ENCODE measurements at regions not wholly inside any gene's neighbourhood (a gene's known extent, or its start where the extent isn't known, plus 50 kb on each side); places are given as distances from the start of the nearest gene placed in this dataset.

- H3K4me3 ChIP-seq = no peak overlapping the region
- no peak overlapping the region for H3K27ac ChIP-seq
- TF ChIP-seq, protein P1, sequence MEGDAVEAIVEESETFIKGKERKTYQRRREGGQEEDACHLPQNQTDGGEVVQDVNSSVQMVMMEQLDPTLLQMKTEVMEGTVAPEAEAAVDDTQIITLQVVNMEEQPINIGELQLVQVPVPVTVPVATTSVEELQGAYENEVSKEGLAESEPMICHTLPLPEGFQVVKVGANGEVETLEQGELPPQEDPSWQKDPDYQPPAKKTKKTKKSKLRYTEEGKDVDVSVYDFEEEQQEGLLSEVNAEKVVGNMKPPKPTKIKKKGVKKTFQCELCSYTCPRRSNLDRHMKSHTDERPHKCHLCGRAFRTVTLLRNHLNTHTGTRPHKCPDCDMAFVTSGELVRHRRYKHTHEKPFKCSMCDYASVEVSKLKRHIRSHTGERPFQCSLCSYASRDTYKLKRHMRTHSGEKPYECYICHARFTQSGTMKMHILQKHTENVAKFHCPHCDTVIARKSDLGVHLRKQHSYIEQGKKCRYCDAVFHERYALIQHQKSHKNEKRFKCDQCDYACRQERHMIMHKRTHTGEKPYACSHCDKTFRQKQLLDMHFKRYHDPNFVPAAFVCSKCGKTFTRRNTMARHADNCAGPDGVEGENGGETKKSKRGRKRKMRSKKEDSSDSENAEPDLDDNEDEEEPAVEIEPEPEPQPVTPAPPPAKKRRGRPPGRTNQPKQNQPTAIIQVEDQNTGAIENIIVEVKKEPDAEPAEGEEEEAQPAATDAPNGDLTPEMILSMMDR (IDR thresholded peaks at IDR 0.05) = no peak
- no peak for TF ChIP-seq POLR2A (IDR thresholded peaks at IDR 0.05)
- ATAC-seq (no peak), DNase-seq (no peak)
- no peaks in the 10 kb centered on the region for H3K36me3 ChIP-seq
- WGBS (ENCODE audit: insufficient coverage, low coverage, low lambda C conversion rate, missing lambda C conversion rate) = 71% methylated on average over 2 of the region's 2 CpGs
- intact Hi-C loops (cut with DNase I) = no loop called here
- no peaks in the 10 kb centered on the region for H3K4me1 ChIP-seq
- H3K27me3 ChIP-seq = no peaks in the 10 kb centered on the region
- H3K9me3 ChIP-seq = no peaks in the 10 kb centered on the region
Observed at GRCh38 chr5:108557686-108558085, 175.8 kb upstream of the FBXL17 start.

DNA sequence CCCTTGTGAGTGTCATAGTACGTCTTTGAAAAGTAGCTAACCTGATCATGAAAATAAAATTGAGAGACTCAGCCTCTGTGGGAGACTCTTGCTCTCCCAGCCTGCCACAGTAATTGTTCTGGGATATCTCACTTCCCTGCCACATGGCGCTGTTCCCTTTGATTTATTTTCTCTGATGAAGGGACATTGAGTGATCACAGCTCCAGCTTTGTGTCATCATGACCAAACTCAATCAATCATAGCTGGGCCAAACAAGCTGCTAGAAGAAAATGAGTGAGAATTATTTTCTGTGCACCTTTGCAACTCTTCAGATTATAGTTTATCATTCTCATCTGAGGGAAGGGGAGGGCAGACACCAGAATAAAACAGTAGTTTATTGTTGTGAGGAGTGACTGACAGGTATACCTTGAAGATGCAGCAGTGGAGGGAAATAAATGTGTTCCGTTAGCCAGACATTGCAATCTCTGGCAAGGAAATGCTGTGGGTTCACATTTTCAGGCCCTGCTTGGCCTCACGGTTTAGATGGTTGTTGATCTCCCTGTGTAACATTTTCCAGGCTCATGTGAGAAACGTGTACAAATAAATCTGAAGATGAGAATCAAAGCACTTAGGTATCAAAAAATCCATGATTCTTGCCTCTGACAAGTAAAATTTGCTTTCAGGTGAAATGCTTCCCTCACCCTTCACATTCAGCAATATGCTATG lies 174.7 kb upstream of the FBXL17 start:
- ATAC-seq (no peak), DNase-seq (no peak)
- Histone ChIP-seq H3K27ac (no peak overlapping the region), H3K9me3 (no peaks in the 10 kb centered on the region), H3K4me1 (no peaks in the 10 kb centered on the region), H3K27me3 (no peaks in the 10 kb centered on the region), H3K36me3 (no peaks in the 10 kb centered on the region), H3K4me3 (no peak overlapping the region)
- WGBS (ENCODE audit: insufficient coverage, low coverage, low lambda C conversion rate, missing lambda C conversion rate) = 56% methylated on average over 5 of the region's 5 CpGs
- intact Hi-C loops (cut with DNase I) = no loop called here
- TF ChIP-seq, protein P1 (IDR thresholded peaks at IDR 0.05) = no peak
- TF ChIP-seq POLR2A (IDR thresholded peaks at IDR 0.05) = no peak

- no peak overlapping the region for H3K4me3 ChIP-seq
- H3K36me3 ChIP-seq = no peaks in the 10 kb centered on the region
- ATAC-seq = no peak
- TF ChIP-seq, protein P1 (IDR thresholded peaks at IDR 0.05) = no peak
- no peak for TF ChIP-seq POLR2A (IDR thresholded peaks at IDR 0.05)
- no peaks in the 10 kb centered on the region for H3K27me3 ChIP-seq
- intact Hi-C loops (cut with DNase I) = no loop called here
- H3K27ac ChIP-seq = no peak overlapping the region
- H3K4me1 ChIP-seq = no peaks in the 10 kb centered on the region
- no peaks in the 10 kb centered on the region for H3K9me3 ChIP-seq
- WGBS (ENCODE audit: insufficient coverage, low coverage, low lambda C conversion rate, missing lambda C conversion rate) = 56% methylated on average over 8 of the region's 10 CpGs
- DNase-seq = no peak
Observed at GRCh38 chr5:108548684-108549596, 167.0 kb upstream of the FBXL17 start.

DNA sequence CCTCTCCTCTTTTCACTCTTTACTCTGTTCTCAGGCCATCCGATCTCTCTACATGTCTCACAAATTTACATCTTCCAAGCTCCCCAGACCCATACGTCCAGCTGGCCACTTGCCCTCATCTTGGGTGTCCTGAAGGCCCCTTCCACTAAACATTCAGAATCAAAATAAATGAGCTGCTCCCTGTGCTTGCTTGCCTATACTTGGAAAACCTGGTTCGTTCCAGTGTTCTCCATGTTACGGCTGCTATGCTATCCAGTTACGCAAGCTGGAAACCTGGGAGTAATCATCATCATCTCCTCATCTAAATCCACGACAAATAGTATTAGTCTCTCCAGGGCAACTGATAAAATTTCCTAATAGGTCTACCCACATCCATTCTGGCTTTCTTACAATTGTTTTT lies 165.0 kb upstream of the FBXL17 start:
- no peak overlapping the region for H3K4me3 ChIP-seq
- TF ChIP-seq POLR2A (IDR thresholded peaks at IDR 0.05) = no peak
- TF ChIP-seq, protein P1 (IDR thresholded peaks at IDR 0.05) = no peak
- no peaks in the 10 kb centered on the region for H3K9me3 ChIP-seq
- 51% methylated on average over 6 of the region's 6 CpGs for WGBS (ENCODE audit: insufficient coverage, low coverage, low lambda C conversion rate, missing lambda C conversion rate)
- DNase-seq (no peak), ATAC-seq (no peak)
- H3K4me1 ChIP-seq = no peaks in the 10 kb centered on the region
- intact Hi-C loops (cut with DNase I) = no loop called here
- H3K27ac ChIP-seq = no peak overlapping the region
- no peaks in the 10 kb centered on the region for H3K27me3 ChIP-seq
- no peaks in the 10 kb centered on the region for H3K36me3 ChIP-seq

All from right lobe of liver (tissue), 6 donors.